Neural crest cell (in vitro differentiated cells): ENCODE measurements at regions not wholly inside any gene's neighbourhood (a gene's known extent, or its start where the extent isn't known, plus 50 kb on each side); places are given as distances from the start of the nearest gene placed in this dataset.
A peak's percentile ranks its signal among the peaks of the same experiment; 100 is the strongest.

Source experiments
- DNase-seq: peaks from one replicate; pipeline ENCODE4 v3.0.0; 2021; ENCODE audit warnings: low read depth, mixed read lengths, low spot score
- H3K27ac Mint-ChIP-seq: one replicate; pipeline ENCODE4 v1.8.0; 2021; ENCODE audit warnings: mild to moderate bottlenecking, mixed read lengths; ENCODE audit not compliant: unreplicated experiment
- H3K27me3 Mint-ChIP-seq: 2 replicates; pipeline ENCODE4 v1.8.0; 2021; ENCODE audit warnings: low read depth, mild to moderate bottlenecking, mixed read lengths
- H3K36me3 Mint-ChIP-seq: 2 replicates; pipeline ENCODE4 v1.8.0; 2021; ENCODE audit warnings: low read depth, mild to moderate bottlenecking, mixed read lengths
- H3K4me1 Mint-ChIP-seq: 2 replicates; pipeline ENCODE4 v1.8.0; 2021; ENCODE audit warnings: mixed read lengths
- H3K4me3 Mint-ChIP-seq: one replicate; pipeline ENCODE4 v1.8.0; 2021; ENCODE audit warnings: mild to moderate bottlenecking, mixed read lengths
- H3K9me3 Mint-ChIP-seq: 2 replicates; pipeline ENCODE4 v1.8.0; 2021; ENCODE audit warnings: mixed read lengths
- TF ChIP-seq, protein P1 (sequence below): fragments of 200-600 bp; sonication (generic); conservative IDR thresholded peaks from 2 replicates; pipeline ENCODE4 v1.5.0; 2021; ENCODE audit warnings: antibody characterized with exemption, mild to moderate bottlenecking

DNA sequence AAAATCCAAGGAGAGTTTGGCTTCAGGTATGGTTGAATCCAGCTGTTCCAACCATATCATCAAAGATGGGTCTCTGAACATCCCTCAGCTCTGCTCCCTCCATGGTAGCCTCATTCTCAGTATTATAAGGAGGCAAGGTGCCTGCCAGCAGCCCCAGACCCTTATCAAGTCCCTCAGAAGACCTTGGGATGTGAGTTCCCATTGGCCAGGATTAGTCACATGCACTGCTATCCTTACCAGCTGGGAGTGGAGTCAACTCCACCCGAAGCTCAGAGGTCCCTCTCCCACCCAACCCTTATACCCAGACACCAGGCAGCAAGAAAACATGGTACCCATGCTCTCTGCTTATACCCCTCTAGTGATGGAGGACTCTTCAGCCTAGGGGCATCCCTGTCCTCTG lies 153.7 kb upstream of the ZBTB40 start:
- peaks cover 3% of the 10 kb centered on the region for H3K36me3 Mint-ChIP-seq
- peaks cover 12% of the 10 kb centered on the region for H3K27me3 Mint-ChIP-seq
- TF ChIP-seq, protein P1, sequence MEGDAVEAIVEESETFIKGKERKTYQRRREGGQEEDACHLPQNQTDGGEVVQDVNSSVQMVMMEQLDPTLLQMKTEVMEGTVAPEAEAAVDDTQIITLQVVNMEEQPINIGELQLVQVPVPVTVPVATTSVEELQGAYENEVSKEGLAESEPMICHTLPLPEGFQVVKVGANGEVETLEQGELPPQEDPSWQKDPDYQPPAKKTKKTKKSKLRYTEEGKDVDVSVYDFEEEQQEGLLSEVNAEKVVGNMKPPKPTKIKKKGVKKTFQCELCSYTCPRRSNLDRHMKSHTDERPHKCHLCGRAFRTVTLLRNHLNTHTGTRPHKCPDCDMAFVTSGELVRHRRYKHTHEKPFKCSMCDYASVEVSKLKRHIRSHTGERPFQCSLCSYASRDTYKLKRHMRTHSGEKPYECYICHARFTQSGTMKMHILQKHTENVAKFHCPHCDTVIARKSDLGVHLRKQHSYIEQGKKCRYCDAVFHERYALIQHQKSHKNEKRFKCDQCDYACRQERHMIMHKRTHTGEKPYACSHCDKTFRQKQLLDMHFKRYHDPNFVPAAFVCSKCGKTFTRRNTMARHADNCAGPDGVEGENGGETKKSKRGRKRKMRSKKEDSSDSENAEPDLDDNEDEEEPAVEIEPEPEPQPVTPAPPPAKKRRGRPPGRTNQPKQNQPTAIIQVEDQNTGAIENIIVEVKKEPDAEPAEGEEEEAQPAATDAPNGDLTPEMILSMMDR = no peak
- peak overlapping the region; percentile 51 for H3K4me3 Mint-ChIP-seq
- no peak for DNase-seq
- peaks cover 4% of the 10 kb centered on the region for H3K9me3 Mint-ChIP-seq
- H3K4me1 Mint-ChIP-seq = peaks cover 25% of the 10 kb centered on the region
- no peak overlapping the region for H3K27ac Mint-ChIP-seq

DNA sequence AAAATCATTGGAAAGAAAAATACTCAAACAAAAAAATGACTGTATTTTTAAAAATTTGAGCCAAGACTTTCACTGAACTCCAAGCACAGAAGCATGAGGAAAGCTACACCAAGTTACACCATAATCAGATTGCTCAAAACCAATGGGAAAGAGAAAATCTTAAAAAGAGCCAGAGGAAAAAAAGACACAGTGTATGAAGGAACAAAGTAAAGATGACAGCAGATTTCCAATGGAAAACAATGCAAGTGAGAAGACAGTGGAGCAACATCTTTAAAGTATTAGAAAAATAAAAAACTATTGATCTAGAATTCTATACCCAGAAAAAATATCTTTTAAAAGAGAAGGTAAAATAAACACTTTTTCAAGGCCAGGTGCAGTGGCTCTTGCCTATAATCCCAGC lies 147.8 kb upstream of the ZBTB40 start:
- Mint-ChIP-seq H3K36me3 (peaks cover 3% of the 10 kb centered on the region), H3K4me1 (no peaks in the 10 kb centered on the region), H3K4me3 (no peak overlapping the region), H3K9me3 (peaks cover 11% of the 10 kb centered on the region), H3K27ac (no peak overlapping the region), H3K27me3 (peaks cover 55% of the 10 kb centered on the region)
- TF ChIP-seq, protein P1 = no peak
- DNase-seq = no peak

DNA sequence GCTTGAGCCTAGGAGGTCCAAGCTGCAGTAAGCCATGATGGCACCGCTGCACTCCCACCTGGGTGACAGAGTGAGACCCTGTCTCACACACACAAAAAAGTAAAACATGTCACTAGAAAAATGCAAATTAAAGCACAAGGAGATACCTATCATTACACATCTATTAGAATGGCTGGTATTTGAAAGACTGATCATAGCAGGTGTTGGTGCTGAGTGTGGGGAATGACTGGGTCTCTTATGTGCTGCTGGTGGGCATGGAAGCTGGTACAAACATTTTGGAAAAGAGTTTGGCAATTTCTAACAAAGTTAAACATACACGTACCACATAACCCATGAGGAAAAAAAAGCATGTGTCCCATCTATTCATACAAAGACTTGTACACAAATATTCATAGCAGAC lies 142.1 kb upstream of the ZBTB40 start:
- TF ChIP-seq, protein P1 = no peak

DNA sequence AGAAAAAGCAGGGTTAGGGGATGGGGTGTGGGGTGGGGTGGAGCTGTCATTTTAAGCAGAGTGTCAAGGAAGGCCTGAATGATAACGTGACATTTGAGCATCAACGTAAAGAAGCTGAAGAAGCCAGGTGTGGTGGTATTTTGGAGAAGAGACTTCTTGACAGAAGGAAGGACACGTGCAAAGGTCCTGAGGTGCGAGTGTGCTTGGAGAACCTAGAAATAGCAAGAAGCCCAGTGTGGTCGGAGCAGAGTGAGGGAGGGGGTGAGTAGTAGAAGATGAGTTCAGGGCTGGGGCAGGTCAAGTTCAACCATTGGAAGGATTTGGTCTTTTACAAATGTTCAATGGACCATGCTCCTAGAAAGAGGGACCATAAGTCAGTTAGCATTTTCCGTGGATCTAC lies 140.2 kb upstream of the ZBTB40 start:
- Mint-ChIP-seq H3K9me3 (no peaks in the 10 kb centered on the region), H3K36me3 (no peaks in the 10 kb centered on the region), H3K27ac (no peak overlapping the region), H3K27me3 (peaks cover 38% of the 10 kb centered on the region), H3K4me1 (no peaks in the 10 kb centered on the region), H3K4me3 (no peak overlapping the region)
- TF ChIP-seq, protein P1 = no peak
- DNase-seq = no peak

More for the DNA sequence above, 142.1 kb upstream of the ZBTB40 start:
- no peak for DNase-seq
- Mint-ChIP-seq H3K27ac (no peak overlapping the region), H3K4me3 (no peak overlapping the region), H3K4me1 (no peaks in the 10 kb centered on the region), H3K9me3 (peaks cover 4% of the 10 kb centered on the region), H3K27me3 (peaks cover 51% of the 10 kb centered on the region), H3K36me3 (no peaks in the 10 kb centered on the region)

DNA sequence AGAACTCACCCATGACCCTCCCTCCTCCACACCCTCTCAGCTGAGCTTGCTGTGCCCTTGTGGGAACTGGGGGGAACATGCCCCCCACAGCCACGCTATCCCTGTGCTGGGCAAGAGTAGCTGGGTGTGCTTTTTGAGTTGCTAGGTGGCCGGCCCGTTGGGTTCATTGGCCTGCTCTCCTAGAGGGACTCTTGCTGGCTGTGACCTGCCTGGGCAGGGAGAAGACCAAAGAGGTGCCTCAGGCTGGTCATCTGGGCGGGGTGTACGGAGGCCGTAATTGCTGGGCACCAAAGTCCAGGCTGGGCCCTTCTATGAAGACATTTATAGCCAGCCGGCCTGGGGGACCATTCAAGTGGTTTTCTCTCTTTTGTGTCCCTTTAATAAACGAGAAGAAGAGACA lies 138.3 kb upstream of the ZBTB40 start:
- Mint-ChIP-seq H3K9me3 (no peaks in the 10 kb centered on the region), H3K27ac (no peak overlapping the region), H3K4me1 (peaks cover 11% of the 10 kb centered on the region), H3K27me3 (peaks cover 20% of the 10 kb centered on the region), H3K36me3 (no peaks in the 10 kb centered on the region), H3K4me3 (no peak overlapping the region)
- TF ChIP-seq, protein P1 = no peak
- no peak for DNase-seq

DNA sequence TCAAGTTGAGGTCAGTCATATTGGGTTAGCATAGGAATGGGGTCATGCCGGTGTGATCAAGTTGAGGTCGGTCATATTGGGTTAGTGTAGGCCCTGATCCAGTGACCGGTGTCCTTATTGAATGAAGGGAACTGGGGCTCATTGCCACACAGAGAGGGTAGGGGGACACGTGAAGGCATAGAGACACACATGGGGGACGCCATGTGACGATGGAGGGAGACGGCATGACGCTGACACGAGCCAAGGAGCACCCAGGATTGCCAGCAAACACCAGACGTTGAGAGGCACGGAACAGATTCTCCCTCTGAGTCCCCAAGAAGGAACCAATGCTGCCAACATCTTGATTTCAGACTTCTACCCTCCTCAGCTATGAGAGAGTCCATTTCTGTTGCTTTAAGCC lies 136.9 kb upstream of the ZBTB40 start:
- no peaks in the 10 kb centered on the region for H3K36me3 Mint-ChIP-seq
- peaks cover 19% of the 10 kb centered on the region for H3K4me1 Mint-ChIP-seq
- H3K4me3 Mint-ChIP-seq = no peak overlapping the region
- H3K9me3 Mint-ChIP-seq = no peaks in the 10 kb centered on the region
- no peak for DNase-seq
- TF ChIP-seq, protein P1 = no peak
- no peak overlapping the region for H3K27ac Mint-ChIP-seq
- peaks cover 8% of the 10 kb centered on the region for H3K27me3 Mint-ChIP-seq
